ENCODE measurements at regions not wholly inside any gene's neighbourhood (a gene's known extent, or its start where the extent isn't known, plus 50 kb on each side); places are given as distances from the start of the nearest gene placed in this dataset.

GRCh38 chr2:41445865-41446264, 602.0 kb upstream of the PKDCC start:
- Histone ChIP-seq H4K20me1 (ENCODE audit: insufficient read depth) (no peaks in the 10 kb centered on the region), H3K79me2 (ENCODE audit: low read depth) (no peaks in the 10 kb centered on the region), H3K27ac (no peak overlapping the region), H3K9me3 (ENCODE audit: insufficient read depth, low read depth) (no peaks in the 10 kb centered on the region), H3K27me3 (ENCODE audit: insufficient read depth, low read depth) (no peaks in the 10 kb centered on the region), H3K4me1 (replicated peaks; ENCODE audit: insufficient read depth) (no peaks in the 10 kb centered on the region), H3K4me3 (no peak overlapping the region), H3F3A (ENCODE audit: insufficient read depth, low read depth) (no peaks in the 10 kb centered on the region), H3K36me3 (ENCODE audit: low read depth) (no peaks in the 10 kb centered on the region), H3K9me2 (ENCODE audit: insufficient read depth) (no peaks in the 10 kb centered on the region), H2AFZ (no peak overlapping the region), H3K4me2 (no peak overlapping the region)
- intact Hi-C loops (cut with micrococcal nuclease; ENCODE audit: unreplicated experiment) = no loop called here
- BruUV-seq (replicated peaks) = no TSS peak
- DNase-seq = no peak
- no peak for TF ChIP-seq EZH2 (IDR thresholded peaks at IDR 0.05; ENCODE audit: low read depth)
- TF ChIP-seq CTCF (conservative IDR thresholded peaks at IDR 0.05) = no peak
- ChIA-PET POLR2A (ENCODE audit: unreplicated experiment) (no interaction called here), CTCF (no interaction called here)

GRCh38 chr2:41446266-41446665, 601.6 kb upstream of the PKDCC start:
- Histone ChIP-seq H3K9me2 (ENCODE audit: insufficient read depth) (no peaks in the 10 kb centered on the region), H3K79me2 (ENCODE audit: low read depth) (no peaks in the 10 kb centered on the region), H3K4me2 (no peak overlapping the region), H2AFZ (no peak overlapping the region), H3K4me3 (no peak overlapping the region), H4K20me1 (ENCODE audit: insufficient read depth) (no peaks in the 10 kb centered on the region), H3F3A (ENCODE audit: insufficient read depth, low read depth) (no peaks in the 10 kb centered on the region), H3K4me1 (replicated peaks; ENCODE audit: insufficient read depth) (no peaks in the 10 kb centered on the region), H3K27ac (no peak overlapping the region), H3K27me3 (ENCODE audit: insufficient read depth, low read depth) (no peaks in the 10 kb centered on the region), H3K9me3 (ENCODE audit: insufficient read depth, low read depth) (no peaks in the 10 kb centered on the region), H3K36me3 (ENCODE audit: low read depth) (no peaks in the 10 kb centered on the region)
- DNase-seq = no peak
- ChIA-PET POLR2A (ENCODE audit: unreplicated experiment) (no interaction called here), CTCF (no interaction called here)
- TF ChIP-seq CTCF (conservative IDR thresholded peaks at IDR 0.05) = no peak
- TF ChIP-seq EZH2 (IDR thresholded peaks at IDR 0.05; ENCODE audit: low read depth) = no peak
- intact Hi-C loops (cut with micrococcal nuclease; ENCODE audit: unreplicated experiment) = no loop called here
- no TSS peak for BruUV-seq (replicated peaks)

GRCh38 chr2:41448221-41448620, 599.6 kb upstream of the PKDCC start:
- Histone ChIP-seq H3K27ac (no peak overlapping the region), H3K4me3 (no peak overlapping the region), H3K27me3 (ENCODE audit: insufficient read depth, low read depth) (no peaks in the 10 kb centered on the region), H3K9me2 (ENCODE audit: insufficient read depth) (no peaks in the 10 kb centered on the region), H3K9me3 (ENCODE audit: insufficient read depth, low read depth) (no peaks in the 10 kb centered on the region), H4K20me1 (ENCODE audit: insufficient read depth) (no peaks in the 10 kb centered on the region), H2AFZ (no peak overlapping the region), H3K4me2 (no peak overlapping the region), H3K36me3 (ENCODE audit: low read depth) (no peaks in the 10 kb centered on the region), H3K79me2 (ENCODE audit: low read depth) (no peaks in the 10 kb centered on the region), H3F3A (ENCODE audit: insufficient read depth, low read depth) (no peaks in the 10 kb centered on the region), H3K4me1 (replicated peaks; ENCODE audit: insufficient read depth) (no peaks in the 10 kb centered on the region)
- DNase-seq = no peak
- POLR2A ChIA-PET (ENCODE audit: unreplicated experiment) = no interaction called here
- CTCF ChIA-PET = no interaction called here
- no TSS peak for BruUV-seq (replicated peaks)
- TF ChIP-seq CTCF (conservative IDR thresholded peaks at IDR 0.05) = no peak
- intact Hi-C loops (cut with micrococcal nuclease; ENCODE audit: unreplicated experiment) = no loop called here

Measured in PC-9 (cell line).